T-helper 17 cell (primary cell): ENCODE measurements at regions not wholly inside any gene's neighbourhood (a gene's known extent, or its start where the extent isn't known, plus 50 kb on each side); places are given as distances from the start of the nearest gene placed in this dataset.
"Not testable (repeated sequence)": the region's sequence is repeated elsewhere in the genome, so short reads cannot be mapped to it uniquely, and the experiment has no call there.

Source experiments
- ATAC-seq: fragments of 150-1000 bp; cut with Tn5 transposase; 2 replicates; pipeline ENCODE4 v1.10.0; 2021; ENCODE audit warnings: mild to moderate bottlenecking, moderate library complexity
- DNase-seq, 3 donors: peaks; one replicate each; pipeline versions ENCODE4 v3.0.0 to v3.0.0-alpha.2; 2020 to 2021
- H3K9me3 ChIP-seq: one replicate; pipeline ENCODE4 v1.7.0; 2013; ENCODE audit warnings: low read length, mild to moderate bottlenecking; ENCODE audit not compliant: control insufficient read depth, poor library complexity, severe bottlenecking
- H3K27ac Mint-ChIP-seq: one replicate; pipeline ENCODE4 v1.8.0; 2022; ENCODE audit warnings: mild to moderate bottlenecking, moderate library complexity, mixed read lengths
- H3K27me3 Mint-ChIP-seq: one replicate; pipeline ENCODE4 v1.8.0; 2022; ENCODE audit warnings: mixed read lengths
- H3K36me3 Mint-ChIP-seq: one replicate; pipeline ENCODE4 v1.8.0; 2022; ENCODE audit warnings: low read depth, mixed read lengths
- H3K4me1 Mint-ChIP-seq: one replicate; pipeline ENCODE4 v1.8.0; 2022; ENCODE audit warnings: mild to moderate bottlenecking, mixed read lengths
- H3K4me3 Mint-ChIP-seq: one replicate; pipeline ENCODE4 v1.8.0; 2022; ENCODE audit warnings: mild to moderate bottlenecking, moderate library complexity, mixed read lengths

DNA sequence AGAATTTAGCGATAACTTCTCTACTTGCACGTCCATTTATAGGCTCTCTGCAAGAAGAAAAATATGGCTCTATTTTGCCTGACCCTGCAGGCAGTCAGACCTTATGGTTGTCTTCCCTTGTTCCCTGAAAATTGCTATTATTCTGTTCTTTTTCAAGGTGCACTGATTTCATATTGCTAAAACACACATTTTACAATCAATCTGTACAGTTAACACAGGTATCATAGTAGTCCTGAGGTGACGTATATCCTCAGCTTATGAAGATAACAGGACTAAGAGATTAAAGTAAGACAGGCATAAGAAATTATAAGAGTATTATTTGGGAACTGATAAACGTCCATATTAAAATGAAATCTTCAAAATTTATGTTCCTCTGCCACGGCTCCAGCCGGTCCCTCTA is 197.0 kb downstream of the SLCO4C1 start:
- H3K9me3 ChIP-seq, H3K4me1 Mint-ChIP-seq, H3K36me3 Mint-ChIP-seq, H3K27ac Mint-ChIP-seq, DNase-seq, H3K4me3 Mint-ChIP-seq, ATAC-seq, H3K27me3 Mint-ChIP-seq: not testable (repeated sequence)

DNA sequence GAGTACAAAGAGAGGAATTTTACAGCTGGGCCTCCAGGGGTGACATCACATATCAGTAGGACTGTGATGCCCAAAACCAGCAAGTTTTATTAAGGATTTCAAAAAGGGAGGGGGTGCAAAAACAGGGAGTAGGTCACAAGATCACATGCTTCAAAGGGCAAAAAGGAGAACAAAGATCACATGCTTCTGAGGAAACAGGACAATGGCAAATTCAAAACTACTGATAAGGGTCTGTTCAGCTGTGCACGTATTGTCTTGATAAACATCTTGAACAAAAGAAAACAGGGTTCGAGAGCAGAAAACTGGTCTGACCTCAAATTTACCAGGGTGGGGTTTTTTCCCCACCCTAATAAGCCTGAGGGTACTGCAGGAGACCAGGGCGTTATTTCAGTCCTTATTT is 197.5 kb downstream of the SLCO4C1 start:
- H3K27me3 Mint-ChIP-seq, H3K36me3 Mint-ChIP-seq, H3K9me3 ChIP-seq, ATAC-seq, H3K4me3 Mint-ChIP-seq, DNase-seq, H3K27ac Mint-ChIP-seq, H3K4me1 Mint-ChIP-seq: not testable (repeated sequence)

- H3K9me3 ChIP-seq, result no peaks in the 10 kb centered on the region
- Mint-ChIP-seq H3K4me1 (no peaks in the 10 kb centered on the region), H3K27ac (no peak overlapping the region), H3K36me3 (no peaks in the 10 kb centered on the region), H3K27me3 (no peaks in the 10 kb centered on the region), H3K4me3 (no peak overlapping the region)
- ATAC-seq (no peak), DNase-seq (no peak)
Measured at GRCh38 chr5:102090770-102091169, 205.3 kb downstream of the SLCO4C1 start.

DNA sequence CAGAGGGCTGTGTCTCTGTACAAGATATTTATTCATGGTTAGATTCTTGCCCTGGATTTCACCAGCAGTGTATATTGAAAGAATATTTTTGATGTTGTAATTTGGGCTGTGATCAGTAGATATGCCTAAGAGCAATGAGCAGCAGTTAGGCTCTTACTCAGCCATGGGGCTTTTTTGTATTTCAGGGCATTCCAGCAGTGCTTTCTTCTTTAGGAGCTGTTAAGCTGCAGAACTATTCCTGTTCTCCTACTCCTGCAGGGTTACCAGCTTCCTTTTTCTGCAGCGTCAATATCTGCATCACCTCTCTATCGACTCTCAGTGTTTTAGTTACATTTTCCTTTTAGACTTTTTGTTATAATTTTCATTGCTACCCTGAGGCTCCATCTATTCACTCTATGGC is 206.2 kb downstream of the SLCO4C1 start:
- no peaks in the 10 kb centered on the region for H3K36me3 Mint-ChIP-seq
- ATAC-seq, result no peak

GRCh38 chr5:102087906-102088305 is 208.2 kb downstream of the SLCO4C1 start:
- no peak for DNase-seq
- ATAC-seq, result no peak
- no peaks in the 10 kb centered on the region for H3K9me3 ChIP-seq
- H3K27ac Mint-ChIP-seq, result no peak overlapping the region
- no peaks in the 10 kb centered on the region for H3K4me1 Mint-ChIP-seq
- H3K4me3 Mint-ChIP-seq, result no peak overlapping the region
- H3K27me3 Mint-ChIP-seq, result no peaks in the 10 kb centered on the region
- no peaks in the 10 kb centered on the region for H3K36me3 Mint-ChIP-seq

More for the DNA sequence above, 206.2 kb downstream of the SLCO4C1 start:
- Mint-ChIP-seq H3K27ac (no peak overlapping the region), H3K4me1 (no peaks in the 10 kb centered on the region), H3K4me3 (no peak overlapping the region), H3K27me3 (no peaks in the 10 kb centered on the region)
- H3K9me3 ChIP-seq, result no peaks in the 10 kb centered on the region
- DNase-seq, result no peak

GRCh38 chr5:102080288-102080687 is 215.8 kb downstream of the SLCO4C1 start:
- DNase-seq (no peak), ATAC-seq (no peak)
- Mint-ChIP-seq H3K4me3 (no peak overlapping the region), H3K27ac (no peak overlapping the region), H3K4me1 (no peaks in the 10 kb centered on the region), H3K36me3 (no peaks in the 10 kb centered on the region), H3K27me3 (no peaks in the 10 kb centered on the region)
- no peaks in the 10 kb centered on the region for H3K9me3 ChIP-seq

DNA sequence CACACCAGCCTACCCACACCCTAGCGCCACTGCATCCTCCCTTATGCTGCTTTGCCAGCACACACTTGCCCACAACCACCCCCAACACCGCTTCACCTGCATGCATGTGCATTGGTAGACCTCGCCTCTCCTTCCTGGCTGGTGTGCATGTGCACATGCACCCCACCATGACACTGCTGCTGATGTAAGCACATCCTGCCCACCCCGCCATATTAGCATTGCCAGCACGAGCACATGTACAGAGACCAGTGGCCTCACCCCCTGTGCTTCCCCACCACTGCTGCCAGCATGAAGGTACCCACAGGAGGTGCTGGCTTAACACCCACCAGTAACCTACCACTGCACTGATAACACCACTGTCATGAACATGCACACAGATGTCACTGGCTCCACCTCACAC is 218.2 kb downstream of the SLCO4C1 start:
- H3K9me3 ChIP-seq, result no peaks in the 10 kb centered on the region
- no peaks in the 10 kb centered on the region for H3K36me3 Mint-ChIP-seq
- H3K27me3 Mint-ChIP-seq, result no peaks in the 10 kb centered on the region
- DNase-seq (no peak), ATAC-seq (no peak)
- no peaks in the 10 kb centered on the region for H3K4me1 Mint-ChIP-seq
- no peak overlapping the region for H3K4me3 Mint-ChIP-seq
- no peak overlapping the region for H3K27ac Mint-ChIP-seq

DNA sequence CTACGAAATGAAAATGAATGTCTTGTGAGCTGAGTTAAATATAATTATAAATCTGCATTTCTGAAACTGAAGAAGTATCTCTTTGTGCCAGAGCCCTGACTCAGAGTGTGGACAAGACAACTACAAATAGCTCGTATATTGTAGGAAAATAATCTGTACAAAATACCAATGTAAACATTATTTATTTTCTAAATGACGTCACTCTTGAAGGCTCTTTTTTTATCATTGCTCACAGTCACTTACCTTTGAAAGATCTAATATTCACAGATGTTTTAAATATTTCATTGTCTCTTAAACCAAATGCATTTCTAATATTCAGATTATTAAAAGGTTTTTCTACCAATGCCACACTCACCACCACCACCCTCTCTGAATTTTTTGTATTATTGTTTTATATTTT is 226.1 kb downstream of the SLCO4C1 start:
- no peak overlapping the region for H3K4me3 Mint-ChIP-seq
- ATAC-seq, result no peak
- no peaks in the 10 kb centered on the region for H3K27me3 Mint-ChIP-seq
- H3K36me3 Mint-ChIP-seq, result no peaks in the 10 kb centered on the region
- no peak overlapping the region for H3K27ac Mint-ChIP-seq
- H3K4me1 Mint-ChIP-seq, result no peaks in the 10 kb centered on the region
- H3K9me3 ChIP-seq, result no peaks in the 10 kb centered on the region
- DNase-seq, result no peak

GRCh38 chr5:102068870-102069269 is 227.2 kb downstream of the SLCO4C1 start:
- Mint-ChIP-seq H3K4me3 (no peak overlapping the region), H3K27ac (no peak overlapping the region), H3K36me3 (no peaks in the 10 kb centered on the region), H3K4me1 (no peaks in the 10 kb centered on the region), H3K27me3 (no peaks in the 10 kb centered on the region)
- no peak for DNase-seq
- no peak for ATAC-seq
- H3K9me3 ChIP-seq, result no peaks in the 10 kb centered on the region

DNA sequence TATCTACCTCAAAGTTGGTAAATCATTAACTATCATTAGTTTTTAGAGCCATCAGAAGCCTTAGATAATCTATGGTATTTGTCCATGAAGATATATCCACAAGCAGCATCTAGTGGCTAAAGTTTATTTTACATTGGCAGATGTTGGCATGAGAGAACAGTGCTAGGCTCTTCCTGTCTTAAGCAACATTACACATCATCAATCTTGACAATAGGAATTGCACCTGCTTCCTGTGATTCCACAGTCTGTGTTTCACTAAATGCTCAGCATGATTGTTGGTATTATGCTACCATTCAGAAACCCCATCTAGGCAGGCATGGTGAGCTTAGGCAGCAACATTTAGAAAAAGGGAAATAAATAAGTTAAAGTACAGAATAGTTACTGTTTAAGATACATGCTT is 246.6 kb downstream of the SLCO4C1 start:
- Mint-ChIP-seq H3K4me1 (no peaks in the 10 kb centered on the region), H3K4me3 (no peak overlapping the region), H3K27me3 (no peaks in the 10 kb centered on the region), H3K36me3 (no peaks in the 10 kb centered on the region), H3K27ac (no peak overlapping the region)
- H3K9me3 ChIP-seq, result no peaks in the 10 kb centered on the region
- DNase-seq (no peak), ATAC-seq (no peak)

DNA sequence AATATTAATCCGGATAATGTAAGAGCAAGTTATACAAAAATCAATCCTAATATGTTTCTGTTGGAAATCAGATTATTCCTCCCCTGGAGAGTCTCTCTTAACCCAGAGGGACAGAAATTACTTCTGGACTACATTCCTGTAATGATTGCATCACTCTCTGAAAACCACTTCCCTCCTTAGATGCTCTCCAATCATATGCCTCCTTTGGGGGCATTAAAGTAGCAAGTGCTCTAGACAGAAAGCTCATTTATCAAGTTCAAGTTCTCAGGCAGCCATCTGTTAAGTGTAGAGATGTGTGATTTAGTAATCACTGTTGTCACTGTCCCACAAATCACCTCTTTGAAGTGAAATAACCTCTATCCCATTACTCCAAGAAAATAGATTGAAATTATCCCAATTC is 247.1 kb downstream of the SLCO4C1 start:
- ATAC-seq, result no peak
- Mint-ChIP-seq H3K27me3 (no peaks in the 10 kb centered on the region), H3K4me1 (no peaks in the 10 kb centered on the region), H3K4me3 (no peak overlapping the region), H3K27ac (no peak overlapping the region), H3K36me3 (no peaks in the 10 kb centered on the region)
- H3K9me3 ChIP-seq, result no peaks in the 10 kb centered on the region
- DNase-seq, result no peak

DNA sequence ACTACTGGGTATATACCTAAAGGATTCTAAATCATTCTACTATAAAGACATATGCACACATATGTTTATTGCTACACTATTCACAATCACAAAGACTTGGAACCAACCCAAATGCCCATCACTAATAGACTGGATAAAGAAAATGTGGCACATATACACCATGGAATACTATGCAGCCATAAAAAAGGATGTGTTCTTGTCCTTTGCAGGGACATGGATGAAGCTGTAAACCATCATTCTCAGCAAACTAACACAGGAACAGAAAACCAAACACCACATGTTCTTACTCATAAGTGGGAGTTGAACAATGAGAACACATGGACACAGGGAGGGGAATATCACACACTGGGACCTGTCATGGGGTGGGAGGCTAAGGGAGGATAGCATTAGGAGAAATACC is 249.0 kb downstream of the SLCO4C1 start:
- not testable (repeated sequence) for H3K27me3 Mint-ChIP-seq, H3K4me1 Mint-ChIP-seq, H3K27ac Mint-ChIP-seq, H3K4me3 Mint-ChIP-seq, ATAC-seq, H3K36me3 Mint-ChIP-seq, DNase-seq, H3K9me3 ChIP-seq

DNA sequence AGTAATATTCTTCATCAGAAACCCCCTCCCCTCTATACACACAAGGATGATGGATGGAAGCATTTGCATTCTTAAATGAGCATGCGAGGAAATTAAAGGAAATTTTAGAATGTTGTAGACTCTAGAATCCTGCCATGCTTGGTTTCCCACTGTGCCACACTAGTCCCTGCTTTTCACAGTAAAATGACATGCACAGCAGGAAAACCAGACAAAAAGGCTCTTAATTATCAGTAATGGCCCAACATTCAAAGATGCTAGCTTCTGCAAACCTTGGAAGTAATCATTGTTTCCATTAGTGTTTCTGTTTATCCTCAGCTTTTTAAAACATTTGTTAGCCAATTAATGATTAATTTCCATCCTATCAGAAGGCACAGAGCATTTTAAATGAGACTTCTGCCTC is 255.8 kb downstream of the SLCO4C1 start:
- DNase-seq (no peak), ATAC-seq (no peak)
- Mint-ChIP-seq H3K27ac (no peak overlapping the region), H3K4me1 (no peaks in the 10 kb centered on the region), H3K27me3 (no peaks in the 10 kb centered on the region), H3K4me3 (no peak overlapping the region), H3K36me3 (no peaks in the 10 kb centered on the region)
- no peaks in the 10 kb centered on the region for H3K9me3 ChIP-seq

- no peak overlapping the region for H3K4me3 Mint-ChIP-seq
- H3K36me3 Mint-ChIP-seq, result no peaks in the 10 kb centered on the region
- no peaks in the 10 kb centered on the region for H3K9me3 ChIP-seq
Measured at GRCh38 chr5:102036927-102037326, 259.2 kb downstream of the SLCO4C1 start.

GRCh38 chr5:102031711-102032110 is 264.4 kb downstream of the SLCO4C1 start:
- Mint-ChIP-seq H3K36me3 (no peaks in the 10 kb centered on the region), H3K4me3 (no peak overlapping the region), H3K27ac (no peak overlapping the region), H3K27me3 (no peaks in the 10 kb centered on the region), H3K4me1 (no peaks in the 10 kb centered on the region)
- no peaks in the 10 kb centered on the region for H3K9me3 ChIP-seq
- no peak for DNase-seq
- ATAC-seq, result no peak

More at GRCh38 chr5:102036927-102037326, 259.2 kb downstream of the SLCO4C1 start:
- no peak overlapping the region for H3K27ac Mint-ChIP-seq
- ATAC-seq, result no peak
- H3K27me3 Mint-ChIP-seq, result no peaks in the 10 kb centered on the region
- DNase-seq, result no peak
- H3K4me1 Mint-ChIP-seq, result no peaks in the 10 kb centered on the region
